Mucosa of descending colon (tissue), 3 donors: ENCODE measurements at regions not wholly inside any gene's neighbourhood (a gene's known extent, or its start where the extent isn't known, plus 50 kb on each side); places are given as distances from the start of the nearest gene placed in this dataset.

Experiments
- ATAC-seq: fragments of 200-7000 bp; cut with Tn5 transposase; one replicate; pipeline ENCODE4 v1.9.1; 2020; ENCODE audit warnings: mild to moderate bottlenecking, moderate library complexity
- DNase-seq, 3 donors: peaks; one replicate each; pipeline ENCODE4 v3.0.0-alpha.2; 2020
- H3K36me3 ChIP-seq: fragments of 200-600 bp; one replicate; pipeline ENCODE4 v1.8.0; 2021; ENCODE audit warnings: low read depth, mild to moderate bottlenecking
- H3K4me1 ChIP-seq: fragments of 200-600 bp; one replicate; pipeline ENCODE4 v1.8.0; 2021; ENCODE audit warnings: low read depth, mild to moderate bottlenecking
- H3K4me3 ChIP-seq: fragments of 200-600 bp; one replicate; pipeline ENCODE4 v1.8.0; 2021; ENCODE audit warnings: mild to moderate bottlenecking
- H3K9me3 ChIP-seq: fragments of 200-600 bp; one replicate; pipeline ENCODE4 v1.8.0; 2021; ENCODE audit warnings: mild to moderate bottlenecking
- intact Hi-C, 2 donors: fragments of 100-400 bp; cut with DNase I in 1 of 2; cut with micrococcal nuclease in 1 of 2; formaldehyde crosslinking; loops; one replicate each; pipeline versions ENCODE4 v1.11.0 to v1.11.1; 2022; cut with DNase I, micrococcal nuclease
- TF ChIP-seq, protein P1 (sequence below): fragments of 200-600 bp; IDR thresholded peaks from one replicate; pipeline ENCODE4 v1.8.0; 2022; ENCODE audit warnings: antibody characterized with exemption, mild to moderate bottlenecking
- donor health status: DM: no; HTN: no; CAD: no; lungs with moderate emphysema.
- donor health status: DM: no; HTN: no; CAD: no.
- donor health status: DM: no; HTN: yes; CAD: no.

DNA sequence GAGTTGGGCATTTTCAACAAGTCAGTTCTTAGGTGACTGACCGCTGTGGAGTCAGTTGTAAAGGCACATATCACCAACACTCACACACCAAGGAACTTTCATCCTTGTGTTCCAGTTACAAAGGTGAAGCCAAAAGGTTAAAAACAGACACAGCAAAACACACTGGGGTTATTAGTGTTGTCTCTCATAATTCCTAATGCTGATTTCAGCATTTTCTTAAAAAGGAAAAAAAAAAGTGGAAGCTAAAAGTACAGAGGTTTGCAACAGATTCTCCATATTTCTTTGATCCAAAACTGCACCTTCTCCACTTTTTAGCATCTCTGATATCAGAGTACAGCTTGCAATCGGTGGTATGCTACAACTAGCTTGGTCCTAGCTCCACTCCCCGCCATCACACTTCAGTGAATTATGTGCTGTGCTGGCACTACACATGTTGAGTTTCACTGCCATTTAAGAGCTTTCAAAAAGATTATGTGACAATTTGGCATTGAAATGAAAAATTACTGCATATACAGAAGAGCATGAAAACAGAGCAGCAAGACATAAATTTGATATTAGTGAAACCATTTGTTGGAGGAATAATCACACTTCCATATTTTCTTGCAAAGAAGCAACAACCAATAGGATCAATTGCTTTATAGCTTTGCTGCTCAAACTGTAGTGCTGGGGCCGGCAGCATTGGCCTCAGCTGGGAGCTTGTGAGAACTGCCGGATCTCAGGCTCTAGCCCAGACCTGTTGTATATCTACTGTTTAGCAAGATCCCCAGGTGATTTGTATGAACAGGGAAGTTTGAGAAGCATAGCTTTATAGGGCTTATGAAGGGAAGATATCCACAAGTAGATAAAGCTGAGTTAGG lies 62.3 kb upstream of the DAPL1 start:
- Histone ChIP-seq H3K36me3 (no peaks in the 10 kb centered on the region), H3K4me1 (no peaks in the 10 kb centered on the region), H3K4me3 (no peak overlapping the region), H3K9me3 (no peaks in the 10 kb centered on the region)
- ATAC-seq (no peak), DNase-seq (no peak)
- TF ChIP-seq, protein P1, sequence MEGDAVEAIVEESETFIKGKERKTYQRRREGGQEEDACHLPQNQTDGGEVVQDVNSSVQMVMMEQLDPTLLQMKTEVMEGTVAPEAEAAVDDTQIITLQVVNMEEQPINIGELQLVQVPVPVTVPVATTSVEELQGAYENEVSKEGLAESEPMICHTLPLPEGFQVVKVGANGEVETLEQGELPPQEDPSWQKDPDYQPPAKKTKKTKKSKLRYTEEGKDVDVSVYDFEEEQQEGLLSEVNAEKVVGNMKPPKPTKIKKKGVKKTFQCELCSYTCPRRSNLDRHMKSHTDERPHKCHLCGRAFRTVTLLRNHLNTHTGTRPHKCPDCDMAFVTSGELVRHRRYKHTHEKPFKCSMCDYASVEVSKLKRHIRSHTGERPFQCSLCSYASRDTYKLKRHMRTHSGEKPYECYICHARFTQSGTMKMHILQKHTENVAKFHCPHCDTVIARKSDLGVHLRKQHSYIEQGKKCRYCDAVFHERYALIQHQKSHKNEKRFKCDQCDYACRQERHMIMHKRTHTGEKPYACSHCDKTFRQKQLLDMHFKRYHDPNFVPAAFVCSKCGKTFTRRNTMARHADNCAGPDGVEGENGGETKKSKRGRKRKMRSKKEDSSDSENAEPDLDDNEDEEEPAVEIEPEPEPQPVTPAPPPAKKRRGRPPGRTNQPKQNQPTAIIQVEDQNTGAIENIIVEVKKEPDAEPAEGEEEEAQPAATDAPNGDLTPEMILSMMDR, result no peak
- intact Hi-C loops, result no loop called here

DNA sequence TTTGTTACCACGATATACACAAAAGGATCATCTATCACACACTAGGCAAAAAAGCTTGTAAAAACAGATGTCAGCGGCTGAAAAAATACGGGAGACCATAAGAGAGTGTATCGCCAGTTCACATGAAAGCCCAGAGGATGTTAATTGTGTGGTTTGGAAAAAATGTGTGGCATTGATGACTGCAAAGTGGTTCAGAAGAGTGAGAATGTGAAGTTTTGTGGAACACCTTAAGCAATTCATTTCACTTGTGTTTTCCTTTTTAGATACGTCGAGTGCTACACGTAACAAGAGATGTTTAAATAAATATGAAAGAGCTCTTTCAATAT lies 61.7 kb upstream of the DAPL1 start:
- intact Hi-C loops, result no loop called here
- Histone ChIP-seq H3K4me1 (no peaks in the 10 kb centered on the region), H3K4me3 (no peak overlapping the region), H3K9me3 (no peaks in the 10 kb centered on the region), H3K36me3 (no peaks in the 10 kb centered on the region)
- ATAC-seq (no peak), DNase-seq (no peak)
- TF ChIP-seq, protein P1, result no peak

DNA sequence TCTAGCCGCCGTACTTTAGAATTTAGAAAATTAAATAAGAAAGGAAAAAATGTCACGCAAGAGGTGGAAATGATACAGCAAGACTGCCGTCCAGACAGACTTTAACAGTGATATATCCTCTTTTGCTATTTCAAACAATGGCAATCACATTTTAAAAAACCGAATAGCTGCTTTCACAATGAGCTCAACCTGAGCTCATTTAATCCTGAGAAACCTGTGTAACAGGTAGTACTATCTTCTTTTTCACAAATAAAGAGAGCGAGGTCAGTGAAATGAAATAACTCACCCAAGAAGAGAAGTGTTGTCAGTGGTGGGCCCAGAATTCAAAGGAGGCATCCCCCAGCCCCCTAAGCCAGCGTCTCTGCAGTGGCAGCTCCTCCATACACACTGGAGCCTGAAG lies 60.7 kb upstream of the DAPL1 start:
- ATAC-seq, result no peak
- DNase-seq, result no peak
- no peaks in the 10 kb centered on the region for H3K36me3 ChIP-seq
- TF ChIP-seq, protein P1, result no peak
- H3K9me3 ChIP-seq, result no peaks in the 10 kb centered on the region
- H3K4me3 ChIP-seq, result no peak overlapping the region
- intact Hi-C loops, result no loop called here
- no peaks in the 10 kb centered on the region for H3K4me1 ChIP-seq

DNA sequence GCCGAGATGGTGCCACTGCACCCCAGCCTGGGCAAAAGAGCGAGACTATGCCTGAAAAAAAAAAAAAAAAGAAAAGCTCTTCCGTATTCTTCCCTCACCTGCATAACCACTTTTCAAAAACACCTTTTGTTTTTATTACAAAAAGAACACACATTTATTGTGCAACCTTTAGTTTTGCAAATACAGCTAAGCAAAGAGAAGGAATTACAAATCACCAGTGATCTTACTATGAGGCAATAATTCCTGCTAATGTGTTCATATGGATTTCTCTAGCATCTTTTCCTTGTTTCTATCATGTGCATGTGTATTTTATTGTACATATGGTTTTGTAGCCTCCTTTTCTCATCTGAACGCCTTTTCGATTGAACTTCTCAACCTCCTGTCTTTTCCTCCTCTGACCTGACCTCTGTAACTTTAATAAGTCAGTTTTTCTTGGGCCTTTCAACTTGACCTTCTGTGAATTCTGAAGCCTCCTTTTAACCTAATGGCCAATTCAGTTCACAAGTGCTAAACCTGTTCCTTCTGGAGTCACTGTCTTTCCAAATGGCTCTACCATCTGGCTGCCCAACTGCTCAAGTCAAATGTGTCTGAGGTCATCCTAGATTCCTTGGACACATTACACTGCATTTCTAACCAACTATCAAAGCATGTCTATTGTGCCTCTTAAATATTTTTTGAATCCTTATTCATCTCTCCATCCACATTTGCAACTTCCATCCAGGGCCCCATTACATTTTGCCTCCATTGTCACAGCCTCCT lies 59.1 kb upstream of the DAPL1 start:
- no peak overlapping the region for H3K4me3 ChIP-seq
- TF ChIP-seq, protein P1, result no peak
- no peaks in the 10 kb centered on the region for H3K4me1 ChIP-seq
- no peaks in the 10 kb centered on the region for H3K9me3 ChIP-seq
- no peak for DNase-seq
- ATAC-seq, result peak; percentile 46
- intact Hi-C loops, result no loop called here
- no peaks in the 10 kb centered on the region for H3K36me3 ChIP-seq

DNA sequence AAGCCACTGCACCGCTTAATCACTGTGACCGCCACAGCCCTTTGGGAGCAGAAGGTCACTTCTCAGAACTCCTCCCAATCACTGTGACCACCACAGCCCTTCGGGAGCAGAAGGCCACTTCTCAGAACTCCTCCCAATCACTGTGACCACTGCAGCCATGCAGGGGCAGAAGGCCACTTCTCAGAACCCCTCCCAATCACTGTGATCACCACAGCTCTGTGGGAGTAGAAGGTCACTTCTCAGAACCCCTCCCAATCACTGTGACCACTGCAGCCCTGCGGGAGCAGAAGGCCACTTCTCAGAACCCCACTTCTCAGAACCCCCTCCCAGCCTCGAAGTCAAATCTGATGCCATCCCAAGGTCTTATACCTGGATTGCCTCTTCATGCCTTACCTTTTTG lies 56.8 kb upstream of the DAPL1 start:
- H3K36me3 ChIP-seq, result no peaks in the 10 kb centered on the region
- intact Hi-C loops, result no loop called here
- DNase-seq (no peak), ATAC-seq (no peak)
- TF ChIP-seq, protein P1, result no peak
- H3K4me3 ChIP-seq, result no peak overlapping the region
- H3K9me3 ChIP-seq, result no peaks in the 10 kb centered on the region
- no peaks in the 10 kb centered on the region for H3K4me1 ChIP-seq
